OCI-LY3 (cell line): ENCODE measurements at regions not wholly inside any gene's neighbourhood (a gene's known extent, or its start where the extent isn't known, plus 50 kb on each side); places are given as distances from the start of the nearest gene placed in this dataset.

Source experiments
- CTCF ChIP-seq: fragments of 200-600, 300-600 bp; sonication (generic); IDR thresholded peaks from 2 replicates; pipeline ENCODE4 v1.5.1; 2014; ENCODE audit warnings: antibody characterized with exemption, low read length, low read depth
- EZH2phosphoT487 ChIP-seq: fragments of 200-600 bp; shearing (Covaris generic); IDR thresholded peaks from 2 replicates; pipeline ENCODE4 v1.6.1; 2018; ENCODE audit warnings: antibody characterized with exemption, mixed run types, low read depth

- TF ChIP-seq EZH2phosphoT487 (no peak), CTCF (no peak)
These were observed 279.6 kb upstream of the EDA2R start for GRCh38 chrX:66918511-66918910.
